H1 (cell line): ENCODE measurements at regions not wholly inside any gene's neighbourhood (a gene's known extent, or its start where the extent isn't known, plus 50 kb on each side); places are given as distances from the start of the nearest gene placed in this dataset.

ENCODE experiments used
- CTCF ChIA-PET: fragments of 300-600 bp; sonication (Branson Sonifier 250); formaldehyde crosslinking; loops from one replicate; lab custom pipeline; 2021; ENCODE audit not compliant: partially characterized antibody; lab: Charles Lee
- POLR2A ChIA-PET: fragments of 300-600 bp; sonication (Branson Sonifier 250); formaldehyde crosslinking; loops from one replicate; lab custom pipeline; 2021; ENCODE audit warnings: inconsistent platforms; ENCODE audit not compliant: partially characterized antibody; lab: Charles Lee
- DNase-seq, 2 experiments: peaks; one replicate each; pipeline versions ENCODE4 v3.0.0 to v3.0.0-alpha.2; 2010 to 2022; ENCODE audit warnings: low spot score in 2 of 2, low read depth in 1 of 2, mixed read lengths in 1 of 2
- FAIRE-seq: peaks from 2 replicates; lab custom pipeline; 2011; peaks lifted over from hg19 to GRCh38; lab: Jason Lieb, UNC
- H2AFZ ChIP-seq: 2 replicates; pipeline ENCODE4 v1.8.1; 2012; ENCODE audit warnings: low read length, inconsistent platforms
- H2AK5ac ChIP-seq: 2 replicates; pipeline ENCODE4 v1.6.1; 2013; ENCODE audit warnings: low read depth, low read length
- H2BK120ac ChIP-seq: replicated peaks from 2 replicates; pipeline ENCODE3; 2013; ENCODE audit warnings: low read depth, low read length, inconsistent platforms
- H2BK12ac ChIP-seq: 2 replicates; pipeline ENCODE4 v1.6.1; 2013; ENCODE audit warnings: low read depth, low read length
- H2BK15ac ChIP-seq: 2 replicates; pipeline ENCODE4 v1.6.1; 2013; ENCODE audit warnings: low read length
- H2BK20ac ChIP-seq: 2 replicates; pipeline ENCODE4 v1.6.1; 2013; ENCODE audit warnings: low read length
- H2BK5ac ChIP-seq: 2 replicates; pipeline ENCODE4 v1.6.1; 2013; ENCODE audit warnings: low read depth, low read length
- H3K14ac ChIP-seq: 2 replicates; pipeline ENCODE4 v1.6.1; 2013; ENCODE audit warnings: inconsistent platforms; ENCODE audit not compliant: insufficient read length
- H3K18ac ChIP-seq: 2 replicates; pipeline ENCODE4 v1.6.1; 2013; ENCODE audit warnings: low read length; ENCODE audit errors: extremely low read depth
- H3K23ac ChIP-seq: 2 replicates; pipeline ENCODE4 v1.6.1; 2013; ENCODE audit warnings: inconsistent platforms; ENCODE audit not compliant: insufficient read length
- H3K23me2 ChIP-seq: 2 replicates; pipeline ENCODE4 v1.6.1; 2013; ENCODE audit warnings: low read depth, low read length
- H3K27ac ChIP-seq: 2 replicates; pipeline ENCODE4 v1.6.1; 2011; ENCODE audit warnings: low read depth, low read length, inconsistent platforms
- H3K27me3 ChIP-seq, 4 experiments: replicated peaks in 1 of 4; 1 replicate in 1 of 4; 2 replicates in 3 of 4; pipeline versions ENCODE4 v1.6.1 to v1.8.1; 2011 to 2013; ENCODE audit warnings: low read length in 3 of 4, mild to moderate bottlenecking in 3 of 4, inconsistent platforms in 2 of 4, mixed read lengths in 2 of 4, moderate library complexity in 1 of 4; ENCODE audit not compliant: control insufficient read depth in 3 of 4, insufficient read depth in 3 of 4; ENCODE audit errors: extremely low read depth in 1 of 4
- H3K36me3 ChIP-seq, 4 experiments: 2 replicates each; pipeline versions ENCODE4 v1.6.1 to v1.8.1; 2011 to 2013; ENCODE audit warnings: mild to moderate bottlenecking in 4 of 4, low read length in 3 of 4, moderate library complexity in 2 of 4, control low read depth in 1 of 4, inconsistent platforms in 1 of 4; ENCODE audit not compliant: insufficient read depth in 4 of 4, control insufficient read depth in 2 of 4
- H3K4ac ChIP-seq: replicated peaks from 2 replicates; pipeline ENCODE3; 2013; ENCODE audit warnings: low read length, low read depth, mixed read lengths, inconsistent platforms; ENCODE audit not compliant: insufficient read length
- H3K4me1 ChIP-seq, 4 experiments: replicated peaks in 1 of 4; 1 replicate in 1 of 4; 2 replicates in 3 of 4; pipeline versions ENCODE4 v1.6.1 to v1.8.1; 2011 to 2013; ENCODE audit warnings: low read length in 3 of 4, inconsistent platforms in 2 of 4, mixed read lengths in 1 of 4; ENCODE audit not compliant: insufficient read depth in 4 of 4, control insufficient read depth in 3 of 4
- H3K4me2 ChIP-seq, 2 experiments: 2 replicates each; pipeline versions ENCODE4 v1.6.1 to v1.8.1; 2011 to 2013; ENCODE audit warnings: low read depth in 2 of 2, low read length in 2 of 2, control low read depth in 1 of 2, inconsistent platforms in 1 of 2, mild to moderate bottlenecking in 1 of 2; ENCODE audit not compliant: insufficient read depth in 1 of 2
- H3K4me3 ChIP-seq, 4 experiments: fragments of 200-600, 300-600 bp in 1 of 4; sonication (generic), shearing (Covaris generic), sonication (Bioruptor Twin) in 1 of 4; 2 replicates each; pipeline versions ENCODE4 v1.5.1 to v1.8.1; 2011 to 2016; ENCODE audit warnings: low read length in 4 of 4, low read depth in 3 of 4, control low read depth in 2 of 4, inconsistent platforms in 2 of 4, mild to moderate bottlenecking in 2 of 4, mixed read lengths in 1 of 4, moderate library complexity in 1 of 4; ENCODE audit not compliant: insufficient read depth in 2 of 4; ENCODE audit errors: extremely low read depth in 1 of 4
- H3K56ac ChIP-seq: replicated peaks from 2 replicates; pipeline ENCODE3; 2013; ENCODE audit warnings: low read depth, mild to moderate bottlenecking, mixed read lengths, low read length, inconsistent platforms; ENCODE audit not compliant: insufficient read length
- H3K79me1 ChIP-seq: 2 replicates; pipeline ENCODE4 v1.6.1; 2013; ENCODE audit warnings: low read depth, low read length, control low read depth
- H3K79me2 ChIP-seq, 2 experiments: 2 replicates each; pipeline versions ENCODE4 v1.6.1 to v1.8.1; 2012 to 2013; ENCODE audit warnings: low read length in 2 of 2, mild to moderate bottlenecking in 2 of 2, inconsistent platforms in 1 of 2; ENCODE audit not compliant: insufficient read depth in 2 of 2, control insufficient read depth in 1 of 2
- H3K9ac ChIP-seq, 4 experiments: replicated peaks in 1 of 4; 1 replicate in 1 of 4; 2 replicates in 3 of 4; pipeline versions ENCODE4 v1.6.1 to v1.8.1; 2011 to 2013; ENCODE audit warnings: low read depth in 3 of 4, low read length in 3 of 4, control low read depth in 2 of 4, mild to moderate bottlenecking in 2 of 4, moderate library complexity in 2 of 4, inconsistent platforms in 1 of 4; ENCODE audit errors: extremely low read depth in 1 of 4
- H3K9me3 ChIP-seq, 2 experiments: 2 replicates each; pipeline versions ENCODE4 v1.6.1 to v1.8.1; 2012 to 2013; ENCODE audit warnings: mild to moderate bottlenecking in 2 of 2, moderate library complexity in 2 of 2, control low read depth in 1 of 2, inconsistent platforms in 1 of 2, low read depth in 1 of 2, low read length in 1 of 2, mixed read lengths in 1 of 2; ENCODE audit not compliant: insufficient read depth in 2 of 2
- H4K20me1 ChIP-seq, 2 experiments: replicated peaks in 1 of 2; 2 replicates each; pipeline versions ENCODE3 to v1.8.1; 2011 to 2013; ENCODE audit warnings: inconsistent platforms in 2 of 2, low read length in 2 of 2, mild to moderate bottlenecking in 1 of 2; ENCODE audit not compliant: insufficient read depth in 2 of 2, control insufficient read depth in 1 of 2
- H4K5ac ChIP-seq: 2 replicates; pipeline ENCODE4 v1.6.1; 2013; ENCODE audit warnings: low read length, low read depth, mixed read lengths, inconsistent platforms; ENCODE audit not compliant: insufficient read length
- H4K8ac ChIP-seq: 2 replicates; pipeline ENCODE4 v1.8.0; 2013; ENCODE audit warnings: mild to moderate bottlenecking, moderate library complexity, low read length, inconsistent platforms; ENCODE audit not compliant: insufficient read depth; ENCODE audit errors: extremely low read depth
- H4K91ac ChIP-seq: replicated peaks from 2 replicates; pipeline ENCODE3; 2013; ENCODE audit warnings: low read length, mixed read lengths, inconsistent platforms; ENCODE audit not compliant: insufficient read length
- BCL11A ChIP-seq, 2 experiments: IDR thresholded peaks; one replicate each; pipeline ENCODE4 v1.6.1; 2011; ENCODE audit warnings: low read depth in 2 of 2, low read length in 2 of 2, mild to moderate bottlenecking in 2 of 2
- FOSL1 ChIP-seq: IDR thresholded peaks from 2 replicates; pipeline ENCODE4 v1.6.1; 2011; ENCODE audit warnings: mild to moderate bottlenecking, low read depth, low read length, moderate library complexity; ENCODE audit not compliant: insufficient read depth
- RAD21 ChIP-seq, 2 experiments: IDR thresholded peaks in 1 of 2; conservative IDR thresholded peaks in 1 of 2; 2 replicates each; pipeline ENCODE4 v1.6.1; 2011; ENCODE audit warnings: low read depth in 2 of 2, low read length in 2 of 2, improper control_type of control experiment in 1 of 2, inconsistent platforms in 1 of 2, mild to moderate bottlenecking in 1 of 2, moderate library complexity in 1 of 2
- SUZ12 ChIP-seq: fragments of 200-600 bp; sonication (generic); IDR thresholded peaks from 2 replicates; pipeline ENCODE4 v1.6.1; 2012; ENCODE audit warnings: mild to moderate bottlenecking, inconsistent platforms, low read length, moderate library complexity, mixed read lengths
- WGBS, 2 experiments: shearing (Covaris generic) in 1 of 2; methylation state at CpG; one replicate each; pipeline versions ENCODE4 v1.1.6 to v1.1.7; 2013 to 2015; ENCODE audit warnings: low lambda C conversion rate in 2 of 2, mixed read lengths in 2 of 2, inconsistent platforms in 1 of 2, low coverage in 1 of 2, missing lambda C conversion rate in 1 of 2; ENCODE audit not compliant: insufficient replicate concordance in 2 of 2, insufficient coverage in 1 of 2, insufficient read length in 1 of 2; ENCODE audit errors: extremely low coverage in 1 of 2, missing lambda C conversion rate in 1 of 2; 5-methylcytosine and 5-hydroxymethylcytosine counted together
- TF ChIP-seq, protein P1 (sequence below): IDR thresholded peaks from 2 replicates; pipeline ENCODE4 v1.6.1; 2011; ENCODE audit warnings: low read length, improper control_type of control experiment

DNA sequence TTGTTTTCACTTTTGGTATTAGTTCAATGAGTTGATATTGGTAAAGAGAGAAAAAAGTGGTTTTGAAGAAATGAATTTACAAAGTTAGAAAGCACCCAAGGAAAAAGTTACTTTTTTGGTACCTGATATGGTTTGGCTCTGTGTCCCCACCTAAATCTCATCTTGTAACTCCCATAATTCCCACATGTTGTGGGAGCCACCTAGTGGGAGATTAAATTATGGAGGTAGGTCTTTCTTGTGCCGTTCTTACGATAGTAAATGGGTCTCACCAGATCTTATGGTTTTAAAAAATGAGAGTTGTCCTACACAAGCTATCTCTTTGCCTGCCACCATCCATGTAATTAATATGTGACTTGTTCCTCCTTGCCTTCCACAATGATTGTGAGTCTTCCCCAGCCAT lies 965.6 kb upstream of the NRXN1 start:
- no peak overlapping the region for H3K56ac ChIP-seq
- no peak overlapping the region for H3K14ac ChIP-seq
- 100% methylated on average over 2 of the region's 2 CpGs; no CpG with 5 or more reads in 1 of the 2 experiments for WGBS, 2 experiments
- TF ChIP-seq SUZ12 (no peak), BCL11A (IDR thresholded peaks at IDR 0.05; ENCODE audit: low read depth in 2 of 2, low read length in 2 of 2) (no peak), FOSL1 (no peak), RAD21 (IDR thresholded peaks at IDR 0.05 in 1 of 2, conservative IDR thresholded peaks at IDR 0.05 in 1 of 2; ENCODE audit: low read depth in 2 of 2, low read length in 2 of 2) (peak; percentile 16 to 23; a peak in 2 of 4 replicates)
- TF ChIP-seq, protein P1, sequence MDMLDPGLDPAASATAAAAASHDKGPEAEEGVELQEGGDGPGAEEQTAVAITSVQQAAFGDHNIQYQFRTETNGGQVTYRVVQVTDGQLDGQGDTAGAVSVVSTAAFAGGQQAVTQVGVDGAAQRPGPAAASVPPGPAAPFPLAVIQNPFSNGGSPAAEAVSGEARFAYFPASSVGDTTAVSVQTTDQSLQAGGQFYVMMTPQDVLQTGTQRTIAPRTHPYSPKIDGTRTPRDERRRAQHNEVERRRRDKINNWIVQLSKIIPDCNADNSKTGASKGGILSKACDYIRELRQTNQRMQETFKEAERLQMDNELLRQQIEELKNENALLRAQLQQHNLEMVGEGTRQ = no peak
- H4K5ac ChIP-seq = no peak overlapping the region
- H3K4me3 ChIP-seq = no peak overlapping the region
- FAIRE-seq = no peak
- H3K4me2 ChIP-seq = no peak overlapping the region
- no peak overlapping the region for H3K27ac ChIP-seq
- H3K23me2 ChIP-seq = no peaks in the 10 kb centered on the region
- DNase-seq = no peak
- no peak overlapping the region for H3K4ac ChIP-seq
- no peak overlapping the region for H3K9ac ChIP-seq
- no peaks in the 10 kb centered on the region for H4K20me1 ChIP-seq
- CTCF ChIA-PET = interaction anchor here (0.6 to 1.6 kb wide), 2 partner anchors 20 to 86 kb away, joined by 3 to 4 read pairs; no protein-coding TSS in a partner anchor
- H3K36me3 ChIP-seq = no peaks in the 10 kb centered on the region; a peak in 1 of 8 replicates
- H2AFZ ChIP-seq = no peak overlapping the region
- H4K8ac ChIP-seq = no peak overlapping the region
- no peaks in the 10 kb centered on the region for H3K4me1 ChIP-seq
- H3K79me1 ChIP-seq = no peaks in the 10 kb centered on the region
- H2BK15ac ChIP-seq = no peak overlapping the region
- H2BK5ac ChIP-seq = no peak overlapping the region
- H2BK12ac ChIP-seq = no peak overlapping the region
- no peak overlapping the region for H3K18ac ChIP-seq
- H3K9me3 ChIP-seq = no peaks in the 10 kb centered on the region
- no peak overlapping the region for H2BK120ac ChIP-seq
- no peak overlapping the region for H4K91ac ChIP-seq
- H2AK5ac ChIP-seq = no peak overlapping the region
- no peak overlapping the region for H3K23ac ChIP-seq
- POLR2A ChIA-PET = no interaction called here
- no peak overlapping the region for H2BK20ac ChIP-seq
- no peaks in the 10 kb centered on the region for H3K79me2 ChIP-seq
- H3K27me3 ChIP-seq = no peaks in the 10 kb centered on the region
